Smooth muscle cell (in vitro differentiated cells): ENCODE measurements at regions not wholly inside any gene's neighbourhood (a gene's known extent, or its start where the extent isn't known, plus 50 kb on each side); places are given as distances from the start of the nearest gene placed in this dataset.

Experiments
- DNase-seq: peaks from one replicate; lab custom pipeline; 2025; ENCODE audit not compliant: unreplicated experiment; lab: John Stamatoyannopoulos, UW
- H2AFZ ChIP-seq: fragments of 200-600 bp; sonication (generic); 2 replicates; pipeline ENCODE4 v1.6.0; 2016; ENCODE audit warnings: antibody characterized with exemption, low read depth, mild to moderate bottlenecking
- H3F3A ChIP-seq: fragments of 200-600 bp; sonication (generic); 2 replicates; pipeline ENCODE4 v1.6.0; 2017; ENCODE audit warnings: antibody characterized with exemption, low read depth
- H3K27ac ChIP-seq: fragments of 200-600 bp; sonication (generic); 2 replicates; pipeline ENCODE4 v1.5.1; 2016; ENCODE audit warnings: low read depth, mild to moderate bottlenecking
- H3K27me3 ChIP-seq: fragments of 200-600 bp; sonication (generic); 2 replicates; pipeline ENCODE4 v1.6.1; 2016; ENCODE audit warnings: low read depth, mild to moderate bottlenecking
- H3K36me3 ChIP-seq: fragments of 200-600 bp; sonication (generic); 2 replicates; pipeline ENCODE4 v1.5.1; 2016; ENCODE audit warnings: low read depth
- H3K4me1 ChIP-seq: fragments of 200-600 bp; sonication (generic); 2 replicates; pipeline ENCODE4 v1.5.1; 2016; ENCODE audit warnings: low read depth
- H3K4me2 ChIP-seq: fragments of 200-600 bp; sonication (generic); 2 replicates; pipeline ENCODE4 v1.6.0; 2016; ENCODE audit warnings: mild to moderate bottlenecking
- H3K4me3 ChIP-seq: fragments of 200-600 bp; sonication (generic); 2 replicates; pipeline ENCODE4 v1.5.1; 2016; ENCODE audit warnings: mild to moderate bottlenecking
- H3K79me2 ChIP-seq: fragments of 200-600 bp; sonication (generic); 2 replicates; pipeline ENCODE4 v1.6.0; 2016; ENCODE audit warnings: low read depth, mild to moderate bottlenecking
- H3K9ac ChIP-seq: fragments of 200-600 bp; sonication (generic); 2 replicates; pipeline ENCODE4 v1.6.0; 2016; ENCODE audit warnings: low read depth
- H3K9me3 ChIP-seq: fragments of 200-600 bp; sonication (generic); replicated peaks from 2 replicates; pipeline ENCODE4 v1.5.1; 2016; ENCODE audit warnings: low read depth
- H4K20me1 ChIP-seq: fragments of 200-600 bp; sonication (generic); 2 replicates; pipeline ENCODE4 v1.6.0; 2016; ENCODE audit warnings: low read depth
- CTCF ChIP-seq: fragments of 200-600 bp; sonication (generic); IDR thresholded peaks from 2 replicates; pipeline ENCODE4 v1.5.1; 2017; ENCODE audit warnings: borderline replicate concordance, mild to moderate bottlenecking, antibody characterized with exemption; ENCODE audit not compliant: insufficient read depth, poor library complexity, severe bottlenecking
- WGBS: methylation state at CpG from one replicate; pipeline ENCODE4 v1.1.7; 2016; ENCODE audit warnings: low lambda C conversion rate; 5-methylcytosine and 5-hydroxymethylcytosine counted together

GRCh38 chr19:31604493-31605040 lies 255.3 kb upstream of the TSHZ3 start:
- Histone ChIP-seq H3K36me3 (no peaks in the 10 kb centered on the region), H3F3A (no peaks in the 10 kb centered on the region), H3K27me3 (no peaks in the 10 kb centered on the region), H2AFZ (no peak overlapping the region), H3K4me1 (no peaks in the 10 kb centered on the region), H3K4me3 (no peak overlapping the region), H3K79me2 (no peaks in the 10 kb centered on the region), H3K4me2 (no peak overlapping the region), H4K20me1 (no peaks in the 10 kb centered on the region), H3K9ac (no peak overlapping the region), H3K9me3 (no peaks in the 10 kb centered on the region), H3K27ac (no peak overlapping the region)
- WGBS = 88% methylated on average over 10 of the region's 10 CpGs
- no peak for TF ChIP-seq CTCF
- DNase-seq = no peak

GRCh38 chr19:31610018-31610417 lies 260.8 kb upstream of the TSHZ3 start:
- Histone ChIP-seq H3K27ac (no peak overlapping the region), H3K9me3 (no peaks in the 10 kb centered on the region), H3K79me2 (no peaks in the 10 kb centered on the region), H3F3A (no peaks in the 10 kb centered on the region), H3K27me3 (peaks cover 8% of the 10 kb centered on the region), H3K4me2 (no peak overlapping the region), H4K20me1 (no peaks in the 10 kb centered on the region), H3K36me3 (no peaks in the 10 kb centered on the region), H3K4me3 (no peak overlapping the region), H3K4me1 (no peaks in the 10 kb centered on the region), H2AFZ (no peak overlapping the region), H3K9ac (no peak overlapping the region)
- no peak for TF ChIP-seq CTCF
- no peak for DNase-seq
- 88% methylated on average over 8 of the region's 8 CpGs for WGBS

- DNase-seq = no peak
- Histone ChIP-seq H3K4me1 (no peaks in the 10 kb centered on the region), H3K9ac (no peak overlapping the region), H4K20me1 (no peaks in the 10 kb centered on the region), H3K4me2 (no peak overlapping the region), H3K79me2 (no peaks in the 10 kb centered on the region), H3K27ac (no peak overlapping the region), H3K9me3 (no peaks in the 10 kb centered on the region), H3F3A (no peaks in the 10 kb centered on the region), H2AFZ (no peak overlapping the region), H3K36me3 (no peaks in the 10 kb centered on the region), H3K27me3 (peaks cover 8% of the 10 kb centered on the region), H3K4me3 (no peak overlapping the region)
- 82% methylated on average over 3 of the region's 3 CpGs for WGBS
- no peak for TF ChIP-seq CTCF
These were observed 262.0 kb upstream of the TSHZ3 start for GRCh38 chr19:31611046-31611877.
